ENCODE measurements at regions not wholly inside any gene's neighbourhood (a gene's known extent, or its start where the extent isn't known, plus 50 kb on each side); places are given as distances from the start of the nearest gene placed in this dataset.

GRCh38 chr18:51980101-51980500 is 359.9 kb upstream of the DCC start:
- TF ChIP-seq, protein P1, sequence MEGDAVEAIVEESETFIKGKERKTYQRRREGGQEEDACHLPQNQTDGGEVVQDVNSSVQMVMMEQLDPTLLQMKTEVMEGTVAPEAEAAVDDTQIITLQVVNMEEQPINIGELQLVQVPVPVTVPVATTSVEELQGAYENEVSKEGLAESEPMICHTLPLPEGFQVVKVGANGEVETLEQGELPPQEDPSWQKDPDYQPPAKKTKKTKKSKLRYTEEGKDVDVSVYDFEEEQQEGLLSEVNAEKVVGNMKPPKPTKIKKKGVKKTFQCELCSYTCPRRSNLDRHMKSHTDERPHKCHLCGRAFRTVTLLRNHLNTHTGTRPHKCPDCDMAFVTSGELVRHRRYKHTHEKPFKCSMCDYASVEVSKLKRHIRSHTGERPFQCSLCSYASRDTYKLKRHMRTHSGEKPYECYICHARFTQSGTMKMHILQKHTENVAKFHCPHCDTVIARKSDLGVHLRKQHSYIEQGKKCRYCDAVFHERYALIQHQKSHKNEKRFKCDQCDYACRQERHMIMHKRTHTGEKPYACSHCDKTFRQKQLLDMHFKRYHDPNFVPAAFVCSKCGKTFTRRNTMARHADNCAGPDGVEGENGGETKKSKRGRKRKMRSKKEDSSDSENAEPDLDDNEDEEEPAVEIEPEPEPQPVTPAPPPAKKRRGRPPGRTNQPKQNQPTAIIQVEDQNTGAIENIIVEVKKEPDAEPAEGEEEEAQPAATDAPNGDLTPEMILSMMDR (IDR thresholded peaks at IDR 0.05): no peak
- no peak for TF ChIP-seq TCF7 (CRISPR knock-in tag; IDR thresholded peaks at IDR 0.05; ENCODE audit: low read depth)
- TF ChIP-seq ELF4 (CRISPR knock-in tag; IDR thresholded peaks at IDR 0.05; ENCODE audit: low read depth): no peak
